Activated naive CD8-positive, alpha-beta T cell treated with anti-CD3 and anti-CD28 coated beads, Interleukin-2, amount 50 U/mL, for 16 hours (primary cell): ENCODE measurements at regions not wholly inside any gene's neighbourhood (a gene's known extent, or its start where the extent isn't known, plus 50 kb on each side); places are given as distances from the start of the nearest gene placed in this dataset.

Experiments used
- DNase-seq: peaks from one replicate; pipeline ENCODE4 v3.0.0-alpha.2; 2020; ENCODE audit warnings: low read depth, low spot score

GRCh38 chr7:21028186-21028585 is 241.5 kb upstream of the SP8 start:
- DNase-seq = no peak

GRCh38 chr7:21028599-21028998 is 241.9 kb upstream of the SP8 start:
- no peak for DNase-seq

- DNase-seq = no peak
These were observed 242.3 kb upstream of the SP8 start for GRCh38 chr7:21029006-21029405.

GRCh38 chr7:21030237-21030871 is 243.7 kb upstream of the SP8 start:
- no peak for DNase-seq

- DNase-seq = no peak
These were observed 254.6 kb upstream of the SP8 start for GRCh38 chr7:21041252-21041651.

- no peak for DNase-seq
These were observed 255.0 kb upstream of the SP8 start for GRCh38 chr7:21041666-21042065.

- DNase-seq = no peak
These were observed 257.7 kb upstream of the SP8 start for GRCh38 chr7:21044384-21044783.

- no peak for DNase-seq
These were observed 258.4 kb upstream of the SP8 start for GRCh38 chr7:21044913-21045568.

GRCh38 chr7:21051865-21052264 is 265.2 kb upstream of the SP8 start:
- DNase-seq = no peak

GRCh38 chr7:21054427-21055112 is 267.9 kb upstream of the SP8 start:
- DNase-seq = no peak

GRCh38 chr7:21059069-21059468 is 272.4 kb upstream of the SP8 start:
- no peak for DNase-seq

GRCh38 chr7:21063106-21063505 is 276.4 kb upstream of the SP8 start:
- DNase-seq = no peak

GRCh38 chr7:21064698-21065648 is 278.3 kb upstream of the SP8 start:
- no peak for DNase-seq

GRCh38 chr7:21066221-21066620 is 279.5 kb upstream of the SP8 start:
- no peak for DNase-seq

- no peak for DNase-seq
These were observed 280.5 kb upstream of the SP8 start for GRCh38 chr7:21067216-21067615.

GRCh38 chr7:21070571-21071090 is 283.9 kb upstream of the SP8 start:
- DNase-seq = no peak

- DNase-seq = no peak
These were observed 285.1 kb upstream of the SP8 start for GRCh38 chr7:21071561-21072501.

GRCh38 chr7:21076054-21076453 is 289.4 kb upstream of the SP8 start:
- no peak for DNase-seq

- DNase-seq = no peak
These were observed 289.9 kb upstream of the SP8 start for GRCh38 chr7:21076574-21076973.

GRCh38 chr7:21077602-21078001 is 290.9 kb upstream of the SP8 start:
- DNase-seq = no peak

GRCh38 chr7:21084286-21084685 is 297.6 kb upstream of the SP8 start:
- DNase-seq = no peak
